IMR-90 (cell line): ENCODE measurements at regions not wholly inside any gene's neighbourhood (a gene's known extent, or its start where the extent isn't known, plus 50 kb on each side); places are given as distances from the start of the nearest gene placed in this dataset.

Experiments used
- ATAC-seq: fragments of 200-7000 bp; cut with Tn5 transposase; 2 replicates; pipeline ENCODE4 v1.9.1; 2020; ENCODE audit warnings: low read depth, mild to moderate bottlenecking, moderate library complexity
- BruUV-seq: library from RNA; stranded (reverse); fragments of 400-500 nt; replicated peaks from 2 replicates; lab custom pipeline; 2021; lab: Mats Ljungman, UMichigan
- CTCF ChIA-PET: fragments of 300-600 bp; formaldehyde crosslinking; extraction: SDS; loops from one replicate; lab custom pipeline; 2021; ENCODE audit warnings: antibody characterized with exemption; lab: Yijun Ruan, JAX
- POLR2A ChIA-PET: fragments of 300-600 bp; sonication (Branson Sonifier 250); formaldehyde crosslinking; loops from one replicate; lab custom pipeline; 2022; ENCODE audit warnings: antibody characterized with exemption; ENCODE audit not compliant: unreplicated experiment; lab: Charles Lee
- DNase-seq: peaks from one replicate; pipeline ENCODE4 v3.0.0; 2013
- H2AFZ ChIP-seq: replicated peaks from 2 replicates; pipeline ENCODE3; 2013; ENCODE audit warnings: low read length, mild to moderate bottlenecking; ENCODE audit not compliant: poor library complexity
- H2AK5ac ChIP-seq: 2 replicates; pipeline ENCODE4 v1.6.1; 2013; ENCODE audit warnings: low read depth, low read length, inconsistent platforms
- H2AK9ac ChIP-seq: replicated peaks from 2 replicates; pipeline ENCODE3; 2013; ENCODE audit warnings: mild to moderate bottlenecking, low read depth, low read length, moderate library complexity; ENCODE audit not compliant: poor library complexity
- H2BK120ac ChIP-seq: 2 replicates; pipeline ENCODE4 v1.6.1; 2013; ENCODE audit warnings: low read depth, low read length, inconsistent platforms
- H2BK15ac ChIP-seq: 3 replicates; pipeline ENCODE4 v1.6.1; 2013; ENCODE audit warnings: low read depth, low read length, inconsistent platforms
- H2BK20ac ChIP-seq: 2 replicates; pipeline ENCODE4 v1.6.1; 2013; ENCODE audit warnings: low read depth, mild to moderate bottlenecking, inconsistent platforms, low read length, moderate library complexity
- H2BK5ac ChIP-seq: 2 replicates; pipeline ENCODE4 v1.6.1; 2013; ENCODE audit warnings: mild to moderate bottlenecking, low read depth, low read length, inconsistent platforms; ENCODE audit not compliant: poor library complexity, severe bottlenecking
- H3K14ac ChIP-seq: replicated peaks from 2 replicates; pipeline ENCODE4 v1.6.1; 2013; ENCODE audit warnings: low read depth, low read length, inconsistent platforms
- H3K18ac ChIP-seq: 2 replicates; pipeline ENCODE4 v1.6.1; 2013; ENCODE audit warnings: low read depth, low read length, control low read depth
- H3K23ac ChIP-seq: 2 replicates; pipeline ENCODE4 v1.6.1; 2013; ENCODE audit warnings: low read depth, low read length, inconsistent platforms
- H3K27ac ChIP-seq: 2 replicates; pipeline ENCODE4 v1.5.1; 2013; ENCODE audit warnings: mild to moderate bottlenecking, control low read depth, low read length; ENCODE audit not compliant: insufficient read depth
- H3K27me3 ChIP-seq: 2 replicates; pipeline ENCODE4 v1.6.1; 2013; ENCODE audit warnings: low read length; ENCODE audit not compliant: control insufficient read depth, insufficient read depth
- H3K36me3 ChIP-seq: 2 replicates; pipeline ENCODE4 v1.6.1; 2013; ENCODE audit warnings: low read length, mixed read lengths; ENCODE audit not compliant: control insufficient read depth, insufficient read depth
- H3K4ac ChIP-seq: 2 replicates; pipeline ENCODE4 v1.6.1; 2013; ENCODE audit warnings: low read depth, low read length, inconsistent platforms
- H3K4me1 ChIP-seq: 2 replicates; pipeline ENCODE4 v1.6.1; 2013; ENCODE audit warnings: low read length, mixed read lengths; ENCODE audit not compliant: control insufficient read depth, insufficient read depth
- H3K4me2 ChIP-seq: 2 replicates; pipeline ENCODE4 v1.6.1; 2013; ENCODE audit warnings: low read depth, mild to moderate bottlenecking, control low read depth, low read length, moderate library complexity
- H3K4me3 ChIP-seq: 2 replicates; pipeline ENCODE4 v1.5.1; 2013; ENCODE audit warnings: low read depth, mild to moderate bottlenecking, control low read depth, low read length, moderate library complexity; ENCODE audit not compliant: insufficient read depth
- H3K56ac ChIP-seq: 2 replicates; pipeline ENCODE4 v1.6.1; 2013; ENCODE audit warnings: low read length, inconsistent platforms; ENCODE audit not compliant: insufficient read depth; ENCODE audit errors: extremely low read depth
- H3K79me1 ChIP-seq, 2 experiments: 2 replicates each; pipeline ENCODE4 v1.6.1; 2013; ENCODE audit warnings: low read length in 2 of 2, inconsistent platforms in 1 of 2, low read depth in 1 of 2
- H3K9ac ChIP-seq: 2 replicates; pipeline ENCODE4 v1.6.1; 2013; ENCODE audit warnings: low read depth, low read length, control low read depth
- H3K9me1 ChIP-seq: 2 replicates; pipeline ENCODE4 v1.6.1; 2013; ENCODE audit warnings: low read length, inconsistent platforms; ENCODE audit not compliant: insufficient read depth
- H3K9me3 ChIP-seq: 2 replicates; pipeline ENCODE4 v1.6.1; 2013; ENCODE audit warnings: low read length; ENCODE audit not compliant: control insufficient read depth, insufficient read depth
- H4K20me1 ChIP-seq: 2 replicates; pipeline ENCODE4 v1.6.1; 2013; ENCODE audit warnings: low read length, inconsistent platforms; ENCODE audit not compliant: insufficient read depth
- H4K5ac ChIP-seq: 2 replicates; pipeline ENCODE4 v1.6.1; 2013; ENCODE audit warnings: mild to moderate bottlenecking, low read depth, low read length, control low read depth
- H4K8ac ChIP-seq, 2 experiments: 2 replicates each; pipeline ENCODE4 v1.6.1; 2013; ENCODE audit warnings: low read depth in 2 of 2, low read length in 2 of 2, control low read depth in 1 of 2, inconsistent platforms in 1 of 2
- H4K91ac ChIP-seq: 2 replicates; pipeline ENCODE4 v1.6.1; 2013; ENCODE audit warnings: low read depth, low read length, inconsistent platforms; ENCODE audit not compliant: insufficient read depth
- BHLHE40 ChIP-seq: fragments of 150-350 bp; IDR thresholded peaks from 2 replicates; pipeline ENCODE4 v1.6.1; 2016; ENCODE audit warnings: mild to moderate bottlenecking, low read depth, low read length
- CHD1 ChIP-seq: IDR thresholded peaks from 2 replicates; pipeline ENCODE4 v1.6.1; 2012; ENCODE audit warnings: low read depth, low read length, improper control_type of control experiment
- ELK1 ChIP-seq: fragments of 150-350 bp; IDR thresholded peaks from 2 replicates; pipeline ENCODE4 v1.6.1; 2016; ENCODE audit warnings: low read depth, mild to moderate bottlenecking, low read length, moderate library complexity, borderline replicate concordance
- MAFK ChIP-seq: IDR thresholded peaks from 2 replicates; pipeline ENCODE4 v1.6.1; 2012; ENCODE audit warnings: low read depth, low read length, improper control_type of control experiment
- MAZ ChIP-seq: IDR thresholded peaks from 2 replicates; pipeline ENCODE4 v1.6.1; 2012; ENCODE audit warnings: low read depth, mild to moderate bottlenecking, low read length, improper control_type of control experiment, moderate library complexity, borderline replicate concordance
- MXI1 ChIP-seq: IDR thresholded peaks from 2 replicates; pipeline ENCODE4 v1.6.1; 2012; ENCODE audit warnings: low read depth, mild to moderate bottlenecking, low read length, moderate library complexity, borderline replicate concordance
- RAD21 ChIP-seq: IDR thresholded peaks from 2 replicates; pipeline ENCODE4 v1.6.1; 2012; ENCODE audit warnings: low read length, improper control_type of control experiment
- SMC3 ChIP-seq: fragments of 150-350 bp; IDR thresholded peaks from 2 replicates; pipeline ENCODE4 v1.6.1; 2016; ENCODE audit warnings: low read depth, mild to moderate bottlenecking, antibody characterized with exemption, low read length, moderate library complexity
- WGBS, 2 experiments: methylation state at CpG; one replicate each; pipeline versions ENCODE4 v1.1.5 to v1.1.7; 2013; ENCODE audit warnings: missing lambda C conversion rate in 2 of 2; ENCODE audit not compliant: insufficient read length in 1 of 2; ENCODE audit errors: extremely low coverage in 2 of 2; 5-methylcytosine and 5-hydroxymethylcytosine counted together
- dilution Hi-C: fragments of 300-500 bp; cut with HindIII; formaldehyde crosslinking; loops from one replicate; pipeline ENCODE4 v1.14.3; 2018; ENCODE audit warnings: low sequenced_read_pairs; ENCODE audit not compliant: unreplicated experiment
- in situ Hi-C: fragments of 300-500 bp; cut with MboI; formaldehyde crosslinking; loops from 3 replicates; pipeline ENCODE4 v1.14.3; 2019; ENCODE audit warnings: low sequenced_read_pairs, inconsistent platforms, mixed read lengths
- intact Hi-C: fragments of 100-400 bp; cut with micrococcal nuclease; formaldehyde crosslinking; loops from 2 replicates; pipeline ENCODE4 v1.10.0; 2022

GRCh38 chrX:115402299-115402698 lies 112.8 kb downstream of the LUZP4 start:
- Histone ChIP-seq H3K4ac (no peak overlapping the region), H4K8ac (no peak overlapping the region), H3K14ac (no peak overlapping the region), H3K23ac (no peak overlapping the region), H2AFZ (no peak overlapping the region), H2BK15ac (no peak overlapping the region), H4K20me1 (no peaks in the 10 kb centered on the region), H3K79me1 (no peaks in the 10 kb centered on the region), H3K27me3 (peaks cover 4% of the 10 kb centered on the region), H3K9me1 (0 out of 2 replicates have a peak, but pooled peaks cover 3% of the 10 kb centered on the region), H2AK5ac (no peak overlapping the region), H3K18ac (no peak overlapping the region), H3K9me3 (no peaks in the 10 kb centered on the region), H4K5ac (no peak overlapping the region), H3K27ac (no peak overlapping the region), H3K4me1 (no peaks in the 10 kb centered on the region), H2BK120ac (no peak overlapping the region), H3K9ac (no peak overlapping the region), H3K36me3 (no peaks in the 10 kb centered on the region), H2BK5ac (no peak overlapping the region), H3K4me2 (no peak overlapping the region), H2BK20ac (no peak overlapping the region), H4K91ac (no peak overlapping the region), H3K4me3 (no peak overlapping the region), H3K56ac (no peak overlapping the region), H2AK9ac (no peak overlapping the region)
- dilution Hi-C loops: no loop called here
- ChIA-PET POLR2A (no interaction called here), CTCF (no interaction called here)
- DNase-seq (no peak), ATAC-seq (no peak)
- 100% methylated on average over 1 of the region's 2 CpGs; no CpG with 5 or more reads in 1 of the 2 experiments for WGBS, 2 experiments
- no peak for TF ChIP-seq SMC3
- TF ChIP-seq BHLHE40: no peak
- no peak for TF ChIP-seq MAZ
- TF ChIP-seq MXI1: no peak
- TF ChIP-seq MAFK: no peak
- no peak for TF ChIP-seq ELK1
- no peak for TF ChIP-seq RAD21
- no peak for TF ChIP-seq CHD1
- in situ Hi-C loops: no loop called here
- no TSS peak for BruUV-seq
- intact Hi-C loops: no loop called here
